HEK293 (cell line): ENCODE measurements at regions not wholly inside any gene's neighbourhood (a gene's known extent, or its start where the extent isn't known, plus 50 kb on each side); places are given as distances from the start of the nearest gene placed in this dataset.

Experiments used
- CTCF ChIA-PET: fragments of 350-600 bp; formaldehyde crosslinking; extraction: SDS; loops from one replicate; lab custom pipeline; 2021; ENCODE audit warnings: antibody characterized with exemption; lab: Yijun Ruan, JAX
- POLR2A ChIA-PET: fragments of 300-600 bp; formaldehyde crosslinking; extraction: SDS; loops from one replicate; lab custom pipeline; 2020; ENCODE audit warnings: antibody characterized with exemption, inconsistent platforms; lab: Yijun Ruan, JAX
- H3K27ac ChIP-seq: fragments of 200-500 bp; sonication (Bioruptor generic); 2 replicates; pipeline ENCODE4 v1.5.1; 2014; ENCODE audit warnings: low read depth, low read length, control low read depth, inconsistent platforms; ENCODE audit errors: extremely low read depth
- H3K36me3 ChIP-seq, 2 experiments: fragments of 200-500 bp in 1 of 2; sonication (Bioruptor generic) in 1 of 2; 1 replicate in 1 of 2; 2 replicates in 1 of 2; pipeline ENCODE4 v1.5.1; 2014 to 2017; ENCODE audit warnings: inconsistent platforms in 2 of 2, low read length in 2 of 2; ENCODE audit not compliant: control insufficient read depth in 2 of 2, insufficient read depth in 1 of 2
- H3K4me1 ChIP-seq: fragments of 200-500 bp; sonication (Bioruptor generic); 2 replicates; pipeline ENCODE4 v1.5.1; 2014; ENCODE audit warnings: mild to moderate bottlenecking, low read length, inconsistent platforms; ENCODE audit not compliant: control insufficient read depth, insufficient read depth
- H3K4me3 ChIP-seq: 2 replicates; pipeline ENCODE4 v1.5.1; 2011; ENCODE audit warnings: low read depth, mild to moderate bottlenecking, control low read depth, low read length, moderate library complexity
- H3K9me3 ChIP-seq: fragments of 200-500 bp; sonication (Bioruptor generic); 2 replicates; pipeline ENCODE4 v1.5.1; 2014; ENCODE audit warnings: low read depth, low read length, inconsistent platforms; ENCODE audit not compliant: control insufficient read depth, insufficient read depth
- BCL11B ChIP-seq: fragments of 450-650 bp; formaldehyde crosslinking; IDR thresholded peaks from 2 replicates; pipeline ENCODE4 v1.5.1; 2016; ENCODE audit warnings: low read depth, missing biosample characterization, missing genetic modification characterization
- GLIS1 ChIP-seq: fragments of 450-650 bp; formaldehyde crosslinking; IDR thresholded peaks from 2 replicates; pipeline ENCODE4 v1.5.1; 2016; ENCODE audit warnings: missing biosample characterization, missing genetic modification characterization
- HOXA7 ChIP-seq: sonication (generic); formaldehyde crosslinking; IDR thresholded peaks from 2 replicates; pipeline ENCODE4 v1.8.1; 2022; ENCODE audit warnings: missing genetic modification reagents, borderline replicate concordance
- KLF8 ChIP-seq: fragments of 450-650 bp; formaldehyde crosslinking; IDR thresholded peaks from 2 replicates; pipeline ENCODE4 v1.5.1; 2016; ENCODE audit warnings: missing biosample characterization, missing genetic modification characterization
- KLF9 ChIP-seq: fragments of 450-650 bp; formaldehyde crosslinking; IDR thresholded peaks from 2 replicates; pipeline ENCODE4 v1.5.1; 2016; ENCODE audit warnings: missing biosample characterization, missing genetic modification characterization, low read depth
- ZBTB20 ChIP-seq: fragments of 450-650 bp; formaldehyde crosslinking; IDR thresholded peaks from 2 replicates; pipeline ENCODE4 v1.5.1; 2016; ENCODE audit warnings: missing biosample characterization, missing genetic modification characterization
- ZNF112 ChIP-seq: fragments of 450-650 bp; formaldehyde crosslinking; IDR thresholded peaks from 2 replicates; pipeline ENCODE4 v1.5.0; 2017; ENCODE audit warnings: missing biosample characterization, missing genetic modification characterization
- ZNF138 ChIP-seq: fragments of 450-650 bp; formaldehyde crosslinking; IDR thresholded peaks from 2 replicates; pipeline ENCODE4 v1.5.1; 2016; ENCODE audit warnings: missing biosample characterization, missing genetic modification characterization, borderline replicate concordance
- ZNF184 ChIP-seq: fragments of 450-650 bp; IDR thresholded peaks from 2 replicates; pipeline ENCODE4 v1.5.1; 2018; ENCODE audit warnings: missing biosample characterization, mild to moderate bottlenecking, missing genetic modification characterization
- ZNF302 ChIP-seq: fragments of 450-650 bp; formaldehyde crosslinking; IDR thresholded peaks from 2 replicates; pipeline ENCODE4 v1.5.1; 2016; ENCODE audit warnings: missing biosample characterization, missing genetic modification characterization, low read depth
- ZNF341 ChIP-seq: fragments of 450-650 bp; formaldehyde crosslinking; IDR thresholded peaks from 2 replicates; pipeline ENCODE4; 2016; ENCODE audit warnings: low read depth, missing biosample characterization, missing genetic modification characterization
- ZNF416 ChIP-seq: fragments of 450-650 bp; formaldehyde crosslinking; IDR thresholded peaks from 2 replicates; pipeline ENCODE4 v1.5.1; 2016; ENCODE audit warnings: missing biosample characterization, missing genetic modification characterization
- ZNF610 ChIP-seq: fragments of 450-650 bp; formaldehyde crosslinking; IDR thresholded peaks from 2 replicates; pipeline ENCODE4 v1.5.1; 2016; ENCODE audit warnings: missing biosample characterization, missing genetic modification characterization, borderline replicate concordance
- ZNF654 ChIP-seq: fragments of 450-650 bp; formaldehyde crosslinking; IDR thresholded peaks from 2 replicates; pipeline ENCODE4 v1.5.1; 2016; ENCODE audit warnings: low read depth, missing biosample characterization, missing genetic modification characterization
- ZNF658 ChIP-seq: fragments of 450-650 bp; formaldehyde crosslinking; IDR thresholded peaks from 2 replicates; pipeline ENCODE4; 2016; ENCODE audit warnings: missing biosample characterization, missing genetic modification characterization
- ZNF664 ChIP-seq: fragments of 450-650 bp; formaldehyde crosslinking; IDR thresholded peaks from 2 replicates; pipeline ENCODE4 v1.5.1; 2016; ENCODE audit warnings: missing biosample characterization, missing genetic modification characterization
- TF ChIP-seq, protein P1 (sequence below): fragments of 450-650 bp; formaldehyde crosslinking; IDR thresholded peaks from 2 replicates; pipeline ENCODE4 v1.5.1; 2016; ENCODE audit warnings: missing biosample characterization, missing genetic modification characterization
- TF ChIP-seq, protein P2 (sequence below): fragments of 450-650 bp; formaldehyde crosslinking; IDR thresholded peaks from 2 replicates; pipeline ENCODE4 v1.5.1; 2016; ENCODE audit warnings: missing biosample characterization, missing genetic modification characterization, low read depth
- TF ChIP-seq, protein P3 (sequence below): fragments of 450-650 bp; formaldehyde crosslinking; IDR thresholded peaks from 2 replicates; pipeline ENCODE4 v1.5.1; 2016; ENCODE audit warnings: missing biosample characterization, missing genetic modification characterization
- TF ChIP-seq, protein P4 (sequence below): fragments of 450-650 bp; formaldehyde crosslinking; IDR thresholded peaks from 2 replicates; pipeline ENCODE4 v1.5.1; 2016; ENCODE audit warnings: missing biosample characterization, missing genetic modification characterization
- TF ChIP-seq, protein P5 (sequence below): fragments of 450-650 bp; formaldehyde crosslinking; IDR thresholded peaks from 2 replicates; pipeline ENCODE4 v1.5.1; 2016; ENCODE audit warnings: missing biosample characterization, missing genetic modification characterization, borderline replicate concordance

DNA sequence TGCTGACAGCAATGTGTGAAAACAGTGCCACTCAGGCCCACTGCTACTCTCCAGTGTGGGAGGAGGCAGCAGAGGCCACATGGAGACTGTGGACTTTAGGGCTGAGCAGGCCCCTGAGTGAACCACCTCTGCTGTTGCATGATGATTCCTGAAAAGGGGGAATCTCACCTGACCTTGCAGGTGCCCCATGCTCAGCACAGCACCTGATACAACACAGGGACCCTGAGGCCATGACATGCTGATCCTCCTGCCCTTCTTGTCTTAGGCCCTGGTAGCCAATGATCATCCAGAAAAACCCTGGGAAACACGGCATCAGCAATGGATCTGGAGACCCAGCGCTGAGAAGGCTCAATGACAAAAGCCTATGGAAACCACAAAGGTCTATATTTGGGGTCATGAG, 446.8 kb upstream of the MYT1L start (continued):
- TF ChIP-seq BCL11B (tag by site-specific recombination) (no peak), ZBTB20 (no peak), ZNF302 (no peak)

DNA sequence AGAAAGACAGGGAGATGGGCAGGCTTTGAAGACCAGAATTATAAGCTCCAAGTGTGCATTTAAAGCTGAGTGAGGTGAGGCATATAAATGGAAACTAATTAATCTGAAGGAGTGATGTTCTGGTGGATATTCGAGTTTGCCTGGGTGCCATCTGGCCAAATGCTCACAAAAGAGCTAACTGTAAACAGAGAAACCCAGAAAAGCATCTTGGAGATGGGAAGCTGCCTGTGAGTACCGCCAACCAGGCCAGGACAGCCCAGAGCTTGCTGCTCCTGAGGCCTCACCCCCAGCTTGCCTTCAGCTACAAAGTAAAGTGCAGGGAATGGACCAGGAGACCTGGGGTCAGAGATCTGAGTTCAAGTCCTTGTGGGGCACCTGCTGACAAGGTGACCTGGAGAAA, 446.1 kb upstream of the MYT1L start:
- TF ChIP-seq ZNF138 (tag by site-specific recombination) (no peak), ZNF341 (tag by site-specific recombination) (no peak), ZNF658 (no peak), KLF8 (no peak), ZNF416 (no peak), ZNF610 (tag by site-specific recombination) (no peak)
- TF ChIP-seq, protein P1, sequence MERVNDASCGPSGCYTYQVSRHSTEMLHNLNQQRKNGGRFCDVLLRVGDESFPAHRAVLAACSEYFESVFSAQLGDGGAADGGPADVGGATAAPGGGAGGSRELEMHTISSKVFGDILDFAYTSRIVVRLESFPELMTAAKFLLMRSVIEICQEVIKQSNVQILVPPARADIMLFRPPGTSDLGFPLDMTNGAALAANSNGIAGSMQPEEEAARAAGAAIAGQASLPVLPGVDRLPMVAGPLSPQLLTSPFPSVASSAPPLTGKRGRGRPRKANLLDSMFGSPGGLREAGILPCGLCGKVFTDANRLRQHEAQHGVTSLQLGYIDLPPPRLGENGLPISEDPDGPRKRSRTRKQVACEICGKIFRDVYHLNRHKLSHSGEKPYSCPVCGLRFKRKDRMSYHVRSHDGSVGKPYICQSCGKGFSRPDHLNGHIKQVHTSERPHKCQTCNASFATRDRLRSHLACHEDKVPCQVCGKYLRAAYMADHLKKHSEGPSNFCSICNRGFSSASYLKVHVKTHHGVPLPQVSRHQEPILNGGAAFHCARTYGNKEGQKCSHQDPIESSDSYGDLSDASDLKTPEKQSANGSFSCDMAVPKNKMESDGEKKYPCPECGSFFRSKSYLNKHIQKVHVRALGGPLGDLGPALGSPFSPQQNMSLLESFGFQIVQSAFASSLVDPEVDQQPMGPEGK = no peak
- TF ChIP-seq, protein P2, sequence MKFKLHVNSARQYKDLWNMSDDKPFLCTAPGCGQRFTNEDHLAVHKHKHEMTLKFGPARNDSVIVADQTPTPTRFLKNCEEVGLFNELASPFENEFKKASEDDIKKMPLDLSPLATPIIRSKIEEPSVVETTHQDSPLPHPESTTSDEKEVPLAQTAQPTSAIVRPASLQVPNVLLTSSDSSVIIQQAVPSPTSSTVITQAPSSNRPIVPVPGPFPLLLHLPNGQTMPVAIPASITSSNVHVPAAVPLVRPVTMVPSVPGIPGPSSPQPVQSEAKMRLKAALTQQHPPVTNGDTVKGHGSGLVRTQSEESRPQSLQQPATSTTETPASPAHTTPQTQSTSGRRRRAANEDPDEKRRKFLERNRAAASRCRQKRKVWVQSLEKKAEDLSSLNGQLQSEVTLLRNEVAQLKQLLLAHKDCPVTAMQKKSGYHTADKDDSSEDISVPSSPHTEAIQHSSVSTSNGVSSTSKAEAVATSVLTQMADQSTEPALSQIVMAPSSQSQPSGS (tag by site-specific recombination) = no peak
- ChIA-PET CTCF (no interaction called here), POLR2A (no interaction called here)
- Histone ChIP-seq H3K36me3 (no peaks in the 10 kb centered on the region), H3K4me1 (no peaks in the 10 kb centered on the region), H3K27ac (no peak overlapping the region), H3K9me3 (no peaks in the 10 kb centered on the region), H3K4me3 (no peak overlapping the region)

DNA sequence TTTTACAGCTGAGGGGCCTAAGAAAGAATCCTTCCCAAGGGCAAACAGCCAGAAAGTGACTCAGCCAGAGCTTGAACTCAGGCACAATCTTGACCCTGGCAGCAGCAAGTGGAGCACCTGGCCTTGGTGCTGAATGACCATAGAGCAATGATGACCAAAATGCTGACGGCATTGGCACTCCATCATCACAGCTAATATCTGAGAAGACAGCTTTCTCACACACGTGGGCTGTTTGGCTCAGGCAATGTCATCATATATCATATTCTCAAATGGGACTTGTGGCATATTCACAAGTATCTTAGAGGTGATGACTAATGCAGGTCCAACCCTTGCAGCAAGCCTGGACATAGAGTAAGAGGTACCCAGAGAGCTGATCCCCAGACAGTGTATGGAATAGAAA, 443.9 kb upstream of the MYT1L start:
- no peaks in the 10 kb centered on the region for H3K9me3 ChIP-seq
- ChIA-PET POLR2A (no interaction called here), CTCF (no interaction called here)
- TF ChIP-seq ZNF664 (tag by site-specific recombination) = no peak
- TF ChIP-seq, protein P3, sequence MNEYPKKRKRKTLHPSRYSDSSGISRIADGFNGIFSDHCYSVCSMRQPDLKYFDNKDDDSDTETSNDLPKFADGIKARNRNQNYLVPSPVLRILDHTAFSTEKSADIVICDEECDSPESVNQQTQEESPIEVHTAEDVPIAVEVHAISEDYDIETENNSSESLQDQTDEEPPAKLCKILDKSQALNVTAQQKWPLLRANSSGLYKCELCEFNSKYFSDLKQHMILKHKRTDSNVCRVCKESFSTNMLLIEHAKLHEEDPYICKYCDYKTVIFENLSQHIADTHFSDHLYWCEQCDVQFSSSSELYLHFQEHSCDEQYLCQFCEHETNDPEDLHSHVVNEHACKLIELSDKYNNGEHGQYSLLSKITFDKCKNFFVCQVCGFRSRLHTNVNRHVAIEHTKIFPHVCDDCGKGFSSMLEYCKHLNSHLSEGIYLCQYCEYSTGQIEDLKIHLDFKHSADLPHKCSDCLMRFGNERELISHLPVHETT (tag by site-specific recombination) = no peak
- no peak for TF ChIP-seq KLF9
- TF ChIP-seq ZNF341 (tag by site-specific recombination) = no peak
- TF ChIP-seq ZNF654 (tag by site-specific recombination) = no peak
- TF ChIP-seq, protein P4, sequence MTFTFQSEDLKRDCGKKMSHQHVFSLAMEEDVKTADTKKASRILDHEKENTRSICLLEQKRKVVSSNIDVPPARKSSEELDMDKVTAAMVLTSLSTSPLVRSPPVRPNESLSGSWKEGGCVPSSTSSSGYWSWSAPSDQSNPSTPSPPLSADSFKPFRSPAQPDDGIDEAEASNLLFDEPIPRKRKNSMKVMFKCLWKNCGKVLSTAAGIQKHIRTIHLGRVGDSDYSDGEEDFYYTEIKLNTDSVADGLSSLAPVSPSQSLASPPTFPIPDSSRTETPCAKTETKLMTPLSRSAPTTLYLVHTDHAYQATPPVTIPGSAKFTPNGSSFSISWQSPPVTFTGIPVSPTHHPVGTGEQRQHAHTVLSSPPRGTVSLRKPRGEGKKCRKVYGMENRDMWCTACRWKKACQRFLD (tag by site-specific recombination) = no peak
- TF ChIP-seq ZNF112 (tag by site-specific recombination) = no peak
- no peak for TF ChIP-seq ZNF184
- TF ChIP-seq, protein P5, sequence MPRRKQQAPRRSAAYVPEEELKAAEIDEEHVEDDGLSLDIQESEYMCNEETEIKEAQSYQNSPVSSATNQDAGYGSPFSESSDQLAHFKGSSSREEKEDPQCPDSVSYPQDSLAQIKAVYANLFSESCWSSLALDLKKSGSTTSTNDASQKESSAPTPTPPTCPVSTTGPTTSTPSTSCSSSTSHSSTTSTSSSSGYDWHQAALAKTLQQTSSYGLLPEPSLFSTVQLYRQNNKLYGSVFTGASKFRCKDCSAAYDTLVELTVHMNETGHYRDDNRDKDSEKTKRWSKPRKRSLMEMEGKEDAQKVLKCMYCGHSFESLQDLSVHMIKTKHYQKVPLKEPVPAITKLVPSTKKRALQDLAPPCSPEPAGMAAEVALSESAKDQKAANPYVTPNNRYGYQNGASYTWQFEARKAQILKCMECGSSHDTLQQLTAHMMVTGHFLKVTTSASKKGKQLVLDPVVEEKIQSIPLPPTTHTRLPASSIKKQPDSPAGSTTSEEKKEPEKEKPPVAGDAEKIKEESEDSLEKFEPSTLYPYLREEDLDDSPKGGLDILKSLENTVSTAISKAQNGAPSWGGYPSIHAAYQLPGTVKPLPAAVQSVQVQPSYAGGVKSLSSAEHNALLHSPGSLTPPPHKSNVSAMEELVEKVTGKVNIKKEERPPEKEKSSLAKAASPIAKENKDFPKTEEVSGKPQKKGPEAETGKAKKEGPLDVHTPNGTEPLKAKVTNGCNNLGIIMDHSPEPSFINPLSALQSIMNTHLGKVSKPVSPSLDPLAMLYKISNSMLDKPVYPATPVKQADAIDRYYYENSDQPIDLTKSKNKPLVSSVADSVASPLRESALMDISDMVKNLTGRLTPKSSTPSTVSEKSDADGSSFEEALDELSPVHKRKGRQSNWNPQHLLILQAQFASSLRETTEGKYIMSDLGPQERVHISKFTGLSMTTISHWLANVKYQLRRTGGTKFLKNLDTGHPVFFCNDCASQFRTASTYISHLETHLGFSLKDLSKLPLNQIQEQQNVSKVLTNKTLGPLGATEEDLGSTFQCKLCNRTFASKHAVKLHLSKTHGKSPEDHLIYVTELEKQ (tag by site-specific recombination) = no peak
- TF ChIP-seq HOXA7 (CRISPR knock-in tag) = no peak
- TF ChIP-seq GLIS1 (tag by site-specific recombination) = no peak

More for the DNA sequence above, 443.9 kb upstream of the MYT1L start:
- Histone ChIP-seq H3K4me3 (no peak overlapping the region), H3K27ac (no peak overlapping the region), H3K36me3 (no peaks in the 10 kb centered on the region), H3K4me1 (no peaks in the 10 kb centered on the region)
